Activated CD8-positive, alpha-beta T cell treated with anti-CD3 and anti-CD28 coated beads for 36 hours (primary cell): ENCODE measurements at regions not wholly inside any gene's neighbourhood (a gene's known extent, or its start where the extent isn't known, plus 50 kb on each side); places are given as distances from the start of the nearest gene placed in this dataset.
A peak's percentile ranks its signal among the peaks of the same experiment; 100 is the strongest.
"Not testable (repeated sequence)": the region's sequence is repeated elsewhere in the genome, so short reads cannot be mapped to it uniquely, and the experiment has no call there.

Source experiments
- ATAC-seq: fragments of 200-7000 bp; cut with Tn5 transposase; one replicate; pipeline ENCODE4 v1.10.0; 2021; ENCODE audit warnings: mild to moderate bottlenecking, moderate library complexity
- CTCF ChIA-PET: fragments of 350-600 bp; sonication (Branson Sonifier 250); formaldehyde crosslinking; loops from one replicate; lab custom pipeline; 2021; ENCODE audit warnings: antibody characterized with exemption; lab: Charles Lee
- POLR2A ChIA-PET: fragments of 350-600 bp; sonication (Branson Sonifier 250); formaldehyde crosslinking; loops from one replicate; lab custom pipeline; 2021; ENCODE audit warnings: antibody characterized with exemption; lab: Charles Lee
- DNase-seq: peaks from one replicate; pipeline ENCODE4 v3.0.0-alpha.2; 2020
- H3K27ac Mint-ChIP-seq: one replicate; pipeline ENCODE4 v1.8.0; 2021; ENCODE audit warnings: mild to moderate bottlenecking, mixed read lengths
- H3K27me3 Mint-ChIP-seq: one replicate; pipeline ENCODE4 v1.8.0; 2021; ENCODE audit warnings: mixed read lengths
- H3K36me3 Mint-ChIP-seq: one replicate; pipeline ENCODE4 v1.8.0; 2021; ENCODE audit warnings: low read depth, mixed read lengths
- H3K4me1 Mint-ChIP-seq: one replicate; pipeline ENCODE4 v1.8.0; 2021; ENCODE audit warnings: low read depth, mixed read lengths
- H3K4me3 Mint-ChIP-seq: one replicate; pipeline ENCODE4 v1.8.0; 2021; ENCODE audit warnings: mild to moderate bottlenecking, moderate library complexity, mixed read lengths
- H3K9me3 Mint-ChIP-seq: one replicate; pipeline ENCODE4 v1.8.0; 2021; ENCODE audit warnings: mixed read lengths
- CTCF ChIP-seq: fragments of 200-600 bp; IDR thresholded peaks from one replicate; pipeline ENCODE4 v1.8.0; 2022; ENCODE audit warnings: antibody characterized with exemption, mild to moderate bottlenecking
- intact Hi-C: fragments of 100-400 bp; cut with micrococcal nuclease; formaldehyde crosslinking; loops from one replicate; pipeline ENCODE4 v1.10.0; 2022

GRCh38 chr15:70376031-70376928 is 278.6 kb upstream of the TLE3 start:
- CTCF ChIA-PET = interaction anchor here (1.5 kb wide), 1 partner anchor 14 kb away, joined by 4 read pairs; no protein-coding TSS in a partner anchor
- H3K27me3 Mint-ChIP-seq = peaks cover 11% of the 10 kb centered on the region
- H3K27ac Mint-ChIP-seq = no peak overlapping the region
- TF ChIP-seq CTCF = no peak
- H3K4me1 Mint-ChIP-seq = no peaks in the 10 kb centered on the region
- POLR2A ChIA-PET = no interaction called here
- no peaks in the 10 kb centered on the region for H3K36me3 Mint-ChIP-seq
- intact Hi-C loops = no loop called here
- H3K4me3 Mint-ChIP-seq = no peak overlapping the region
- peaks cover 2% of the 10 kb centered on the region for H3K9me3 Mint-ChIP-seq
- ATAC-seq (no peak), DNase-seq (no peak)

GRCh38 chr15:70375586-70375985 is 277.9 kb upstream of the TLE3 start:
- TF ChIP-seq CTCF = no peak
- intact Hi-C loops = no loop called here
- POLR2A ChIA-PET = no interaction called here
- H3K4me1 Mint-ChIP-seq = no peaks in the 10 kb centered on the region
- peaks cover 2% of the 10 kb centered on the region for H3K9me3 Mint-ChIP-seq
- DNase-seq (no peak), ATAC-seq (no peak)
- CTCF ChIA-PET = interaction anchor here (1.5 kb wide), 1 partner anchor 15 kb away, joined by 4 read pairs; no protein-coding TSS in a partner anchor
- H3K36me3 Mint-ChIP-seq = no peaks in the 10 kb centered on the region
- H3K27me3 Mint-ChIP-seq = peaks cover 11% of the 10 kb centered on the region
- H3K27ac Mint-ChIP-seq = no peak overlapping the region
- no peak overlapping the region for H3K4me3 Mint-ChIP-seq

- intact Hi-C loops = no loop called here
- DNase-seq = no peak
- Mint-ChIP-seq H3K27me3 (peaks cover 11% of the 10 kb centered on the region), H3K4me1 (no peaks in the 10 kb centered on the region), H3K9me3 (peaks cover 2% of the 10 kb centered on the region), H3K36me3 (no peaks in the 10 kb centered on the region), H3K27ac (no peak overlapping the region), H3K4me3 (no peak overlapping the region)
- no peak for ATAC-seq
- TF ChIP-seq CTCF = no peak
- ChIA-PET POLR2A (no interaction called here), CTCF (interaction anchor here (1.5 kb wide), 1 partner anchor 15 kb away, joined by 4 read pairs; no protein-coding TSS in a partner anchor)
These were observed 277.3 kb upstream of the TLE3 start for GRCh38 chr15:70375006-70375431.

- Mint-ChIP-seq H3K4me1 (no peaks in the 10 kb centered on the region), H3K4me3 (no peak overlapping the region), H3K27ac (no peak overlapping the region), H3K36me3 (no peaks in the 10 kb centered on the region), H3K9me3 (peaks cover 2% of the 10 kb centered on the region), H3K27me3 (peaks cover 13% of the 10 kb centered on the region)
- no peak for TF ChIP-seq CTCF
- CTCF ChIA-PET = no interaction called here
- intact Hi-C loops = no loop called here
- POLR2A ChIA-PET = no interaction called here
- ATAC-seq = no peak
- no peak for DNase-seq
These were observed 276.4 kb upstream of the TLE3 start for GRCh38 chr15:70374096-70374495.

- H3K36me3 Mint-ChIP-seq, CTCF ChIA-PET, ATAC-seq, H3K9me3 Mint-ChIP-seq, H3K27ac Mint-ChIP-seq, DNase-seq, H3K4me3 Mint-ChIP-seq, H3K4me1 Mint-ChIP-seq, POLR2A ChIA-PET, intact Hi-C loops: not testable (repeated sequence)
- peaks cover 17% of the 10 kb centered on the region for H3K27me3 Mint-ChIP-seq
These were observed 275.7 kb upstream of the TLE3 start for GRCh38 chr15:70373439-70373838.

GRCh38 chr15:70367913-70368705 is 270.4 kb upstream of the TLE3 start:
- H3K9me3 Mint-ChIP-seq, intact Hi-C loops, ATAC-seq, H3K36me3 Mint-ChIP-seq, H3K27ac Mint-ChIP-seq, CTCF ChIA-PET, H3K4me3 Mint-ChIP-seq, H3K27me3 Mint-ChIP-seq, DNase-seq: not testable (repeated sequence)
- POLR2A ChIA-PET = interaction anchor here (0.7 kb wide), 1 partner anchor 99 kb away, joined by 3 read pairs; no protein-coding TSS in a partner anchor
- H3K4me1 Mint-ChIP-seq = peaks cover 11% of the 10 kb centered on the region

- H3K27me3 Mint-ChIP-seq, CTCF ChIA-PET, H3K36me3 Mint-ChIP-seq, H3K27ac Mint-ChIP-seq, POLR2A ChIA-PET, H3K4me3 Mint-ChIP-seq, H3K9me3 Mint-ChIP-seq, intact Hi-C loops: not testable (repeated sequence)
- H3K4me1 Mint-ChIP-seq = peaks cover 11% of the 10 kb centered on the region
- DNase-seq (peak; percentile 21), ATAC-seq (peak; percentile 62)
These were observed 266.3 kb upstream of the TLE3 start for GRCh38 chr15:70364023-70364422.
